ENCODE measurements at regions not wholly inside any gene's neighbourhood (a gene's known extent, or its start where the extent isn't known, plus 50 kb on each side); places are given as distances from the start of the nearest gene placed in this dataset.
"Not testable (repeated sequence)": the region's sequence is repeated elsewhere in the genome, so short reads cannot be mapped to it uniquely, and the experiment has no call there.

GRCh38 chr6:112401083-112401482 is 54.0 kb downstream of the RFPL4B start:
- Histone ChIP-seq H3K27ac (no peak overlapping the region), H3K4me3 (no peak overlapping the region)

GRCh38 chr6:112407101-112407590 is 60.0 kb downstream of the RFPL4B start:
- Histone ChIP-seq H3K27ac (no peak overlapping the region), H3K4me3 (no peak overlapping the region)

- Histone ChIP-seq H3K4me3 (no peak overlapping the region), H3K27ac (no peak overlapping the region)
Measured at GRCh38 chr6:112408522-112408921, 61.4 kb downstream of the RFPL4B start.

- no peak overlapping the region for H3K27ac ChIP-seq
- no peak overlapping the region for H3K4me3 ChIP-seq
Measured at GRCh38 chr6:112409311-112409710, 62.2 kb downstream of the RFPL4B start.

GRCh38 chr6:112413780-112414179 is 66.7 kb downstream of the RFPL4B start:
- no peak overlapping the region for H3K27ac ChIP-seq

GRCh38 chr6:112415366-112415765 is 68.2 kb downstream of the RFPL4B start:
- H3K4me3 ChIP-seq: no peak overlapping the region
- no peak overlapping the region for H3K27ac ChIP-seq

More at GRCh38 chr6:112413780-112414179, 66.7 kb downstream of the RFPL4B start:
- no peak overlapping the region for H3K4me3 ChIP-seq

- Histone ChIP-seq H3K4me3 (no peak overlapping the region), H3K27ac (no peak overlapping the region)
Measured at GRCh38 chr6:112416866-112417265, 69.7 kb downstream of the RFPL4B start.

GRCh38 chr6:112427011-112427410 is 79.9 kb downstream of the RFPL4B start:
- H3K4me3 ChIP-seq, H3K27ac ChIP-seq: not testable (repeated sequence)

- Histone ChIP-seq H3K4me3 (no peak overlapping the region), H3K27ac (no peak overlapping the region)
Measured at GRCh38 chr6:112427499-112427898, 80.4 kb downstream of the RFPL4B start.

- Histone ChIP-seq H3K4me3 (no peak overlapping the region), H3K27ac (no peak overlapping the region)
Measured at GRCh38 chr6:112428477-112428876, 81.3 kb downstream of the RFPL4B start.

GRCh38 chr6:112429226-112429625 is 82.1 kb downstream of the RFPL4B start:
- H3K27ac ChIP-seq: no peak overlapping the region
- H3K4me3 ChIP-seq: no peak overlapping the region

GRCh38 chr6:112431803-112432202 is 84.7 kb downstream of the RFPL4B start:
- Histone ChIP-seq H3K27ac (no peak overlapping the region), H3K4me3 (no peak overlapping the region)

- H3K27ac ChIP-seq: no peak overlapping the region
Measured at GRCh38 chr6:112432853-112433252, 85.7 kb downstream of the RFPL4B start.

GRCh38 chr6:112433457-112433856 is 86.3 kb downstream of the RFPL4B start:
- Histone ChIP-seq H3K27ac (no peak overlapping the region), H3K4me3 (no peak overlapping the region)

More at GRCh38 chr6:112432853-112433252, 85.7 kb downstream of the RFPL4B start:
- no peak overlapping the region for H3K4me3 ChIP-seq

GRCh38 chr6:112434896-112435435 is 87.8 kb downstream of the RFPL4B start:
- H3K27ac ChIP-seq: no peak overlapping the region
- H3K4me3 ChIP-seq: no peak overlapping the region

GRCh38 chr6:112437058-112437457 is 89.9 kb downstream of the RFPL4B start:
- Histone ChIP-seq H3K4me3 (no peak overlapping the region), H3K27ac (no peak overlapping the region)

GRCh38 chr6:112439010-112439409 is 91.9 kb downstream of the RFPL4B start:
- Histone ChIP-seq H3K27ac (no peak overlapping the region), H3K4me3 (no peak overlapping the region)

- H3K4me3 ChIP-seq: no peak overlapping the region
- no peak overlapping the region for H3K27ac ChIP-seq
Measured at GRCh38 chr6:112439432-112439831, 92.3 kb downstream of the RFPL4B start.

- H3K4me3 ChIP-seq: no peak overlapping the region
- H3K27ac ChIP-seq: no peak overlapping the region
Measured at GRCh38 chr6:112441607-112442006, 94.5 kb downstream of the RFPL4B start.

- Histone ChIP-seq H3K27ac (no peak overlapping the region), H3K4me3 (no peak overlapping the region)
Measured at GRCh38 chr6:112443179-112444065, 96.3 kb downstream of the RFPL4B start.

- H3K4me3 ChIP-seq, H3K27ac ChIP-seq: not testable (repeated sequence)
Measured at GRCh38 chr6:112448786-112449185, 101.7 kb downstream of the RFPL4B start.
